ENCODE measurements at regions not wholly inside any gene's neighbourhood (a gene's known extent, or its start where the extent isn't known, plus 50 kb on each side); places are given as distances from the start of the nearest gene placed in this dataset.

DNA sequence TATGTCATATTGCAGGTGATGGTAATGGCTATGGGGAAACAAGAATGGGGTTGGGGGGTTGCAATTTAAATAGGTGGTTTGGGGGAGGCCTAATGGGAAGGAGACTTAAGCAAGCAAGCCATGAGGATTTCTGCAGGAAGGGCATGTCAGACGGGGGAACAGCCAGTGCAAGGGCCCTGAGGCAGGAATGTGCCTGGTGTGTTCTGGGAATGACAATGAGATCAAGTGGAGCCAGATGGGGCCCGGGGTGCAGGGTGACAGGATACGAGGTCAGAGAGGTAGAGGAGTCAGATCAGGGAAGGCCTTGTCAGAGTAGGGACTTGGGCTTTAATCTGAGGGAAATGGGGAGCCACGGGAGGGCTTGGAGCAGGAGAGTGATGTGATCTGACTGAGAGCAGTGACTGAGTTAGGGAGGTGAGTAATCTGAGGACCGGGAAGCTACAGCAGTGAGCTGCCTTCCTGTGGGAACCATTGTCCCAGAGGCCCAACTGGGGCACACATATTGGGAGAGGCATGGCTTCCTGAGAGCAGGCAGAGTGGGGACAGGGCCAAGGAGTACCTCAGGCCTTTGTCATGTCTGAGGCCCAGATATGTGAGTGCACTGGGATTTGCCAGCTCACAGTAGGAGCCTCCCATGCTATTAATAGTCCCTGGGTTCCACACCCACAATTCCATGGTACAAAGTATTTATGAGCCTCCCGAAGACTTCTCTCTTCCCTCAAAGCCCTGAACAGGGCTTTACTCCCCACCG is 139.8 kb downstream of the BCOR start:
- DNase-seq (ENCODE audit: low spot score): no peak

DNA sequence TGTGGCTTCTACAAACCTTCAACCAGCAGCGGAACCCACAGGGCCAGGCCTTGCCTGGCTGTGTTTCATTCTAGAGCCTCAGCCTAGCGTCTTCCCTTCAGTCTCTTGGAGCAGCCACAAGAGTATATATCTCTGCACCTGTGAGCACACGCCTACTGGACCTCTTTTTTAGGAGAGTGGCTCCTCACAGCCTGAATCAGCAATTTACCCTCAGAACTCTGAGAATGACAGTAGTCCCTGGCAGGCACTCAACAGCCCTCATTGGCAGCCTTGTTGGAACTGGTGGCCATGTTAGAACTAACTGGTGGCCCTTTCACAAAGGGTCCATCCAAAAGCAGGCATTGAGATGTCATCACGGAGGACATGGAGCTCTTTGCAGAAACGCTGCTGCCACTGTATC is 138.9 kb downstream of the BCOR start:
- DNase-seq (ENCODE audit: low spot score): no peak

- no peak for DNase-seq (ENCODE audit: low spot score)
These were observed 137.5 kb downstream of the BCOR start for GRCh38 chrX:39960219-39960618.

GRCh38 chrX:39961441-39961840 is 136.3 kb downstream of the BCOR start:
- no peak for DNase-seq (ENCODE audit: low spot score)

DNA sequence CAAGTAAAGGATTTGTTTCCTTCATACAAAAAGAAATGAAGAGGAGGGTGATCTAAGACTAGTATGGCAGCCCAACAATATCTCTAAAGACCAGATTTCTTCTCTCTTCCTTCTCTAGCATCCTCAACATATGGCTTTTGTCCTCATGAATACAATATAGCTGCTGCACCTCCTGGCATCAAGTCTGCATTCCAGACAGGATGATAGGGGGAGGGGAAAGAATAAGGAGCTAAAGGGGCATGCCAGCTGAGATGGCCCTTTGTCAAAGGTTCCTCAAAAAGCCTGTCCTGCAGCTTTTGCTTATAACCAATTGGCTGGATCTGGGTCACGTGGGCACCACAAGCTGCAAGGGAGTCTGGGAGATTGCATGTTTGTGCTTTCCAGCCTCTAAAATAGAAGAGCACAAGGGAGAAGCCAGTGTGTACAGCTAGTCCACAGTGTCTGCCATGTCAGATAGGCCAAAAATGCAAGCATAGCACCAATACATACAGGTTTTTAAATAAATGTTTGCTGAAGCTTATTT is 132.6 kb downstream of the BCOR start:
- no peak for DNase-seq (ENCODE audit: low spot score)

DNA sequence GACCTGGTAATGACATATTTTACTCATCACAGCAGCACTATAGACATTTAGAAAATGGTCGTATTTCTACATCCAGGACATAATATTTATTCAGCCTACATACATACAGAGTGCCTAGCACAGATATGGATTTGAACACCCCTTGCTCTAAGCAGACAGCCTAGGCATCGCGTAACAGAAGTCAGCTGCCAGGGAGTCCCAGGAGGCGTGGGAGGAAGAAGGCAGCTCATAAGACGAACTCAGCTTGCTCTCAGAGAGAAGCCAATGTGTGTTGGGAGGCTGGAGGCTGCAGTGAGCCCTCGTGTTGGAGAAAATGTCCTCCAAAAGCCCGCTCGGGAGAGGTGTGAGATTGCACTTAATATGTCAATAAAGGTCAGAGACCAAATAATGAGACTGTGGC is 131.6 kb downstream of the BCOR start:
- no peak for DNase-seq (ENCODE audit: low spot score)

- DNase-seq (ENCODE audit: low spot score): no peak
These were observed 130.4 kb downstream of the BCOR start for GRCh38 chrX:39967348-39967747.

DNA sequence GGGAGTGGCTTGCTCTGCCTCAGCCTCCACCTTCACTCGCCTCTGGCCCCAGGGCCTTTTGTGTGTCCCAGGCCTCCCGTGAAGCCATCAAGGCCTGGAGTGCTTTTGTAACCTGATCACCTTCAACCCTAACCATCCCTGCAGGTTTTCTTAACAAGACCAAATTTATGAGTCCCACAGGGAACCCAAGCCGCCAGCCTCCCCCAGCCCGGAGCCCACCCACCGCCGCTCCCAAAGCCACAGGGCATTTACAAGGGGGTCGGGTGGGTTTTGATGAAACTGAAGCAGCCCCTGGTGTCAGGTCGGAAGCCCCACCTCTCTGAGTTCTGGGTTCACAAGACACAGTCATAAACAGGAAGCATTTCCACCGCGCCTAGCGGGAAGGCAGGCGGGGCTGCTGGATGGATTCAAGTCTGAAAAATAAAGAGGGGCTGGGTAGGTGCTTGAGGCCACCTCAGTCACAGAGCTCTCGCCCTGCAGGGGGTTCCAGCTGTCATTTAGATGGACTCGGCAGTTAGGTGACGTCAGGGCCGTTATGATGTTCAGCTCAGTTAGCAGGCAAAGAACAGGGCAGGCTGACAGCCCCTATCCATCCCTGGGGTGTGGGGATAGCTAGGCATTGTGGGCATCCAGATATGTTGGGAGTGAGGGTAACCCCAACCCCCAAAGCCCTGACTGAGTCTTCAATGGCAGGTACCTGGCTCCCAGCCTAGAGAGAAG is 128.5 kb downstream of the BCOR start:
- no peak for DNase-seq (ENCODE audit: low spot score)

DNA sequence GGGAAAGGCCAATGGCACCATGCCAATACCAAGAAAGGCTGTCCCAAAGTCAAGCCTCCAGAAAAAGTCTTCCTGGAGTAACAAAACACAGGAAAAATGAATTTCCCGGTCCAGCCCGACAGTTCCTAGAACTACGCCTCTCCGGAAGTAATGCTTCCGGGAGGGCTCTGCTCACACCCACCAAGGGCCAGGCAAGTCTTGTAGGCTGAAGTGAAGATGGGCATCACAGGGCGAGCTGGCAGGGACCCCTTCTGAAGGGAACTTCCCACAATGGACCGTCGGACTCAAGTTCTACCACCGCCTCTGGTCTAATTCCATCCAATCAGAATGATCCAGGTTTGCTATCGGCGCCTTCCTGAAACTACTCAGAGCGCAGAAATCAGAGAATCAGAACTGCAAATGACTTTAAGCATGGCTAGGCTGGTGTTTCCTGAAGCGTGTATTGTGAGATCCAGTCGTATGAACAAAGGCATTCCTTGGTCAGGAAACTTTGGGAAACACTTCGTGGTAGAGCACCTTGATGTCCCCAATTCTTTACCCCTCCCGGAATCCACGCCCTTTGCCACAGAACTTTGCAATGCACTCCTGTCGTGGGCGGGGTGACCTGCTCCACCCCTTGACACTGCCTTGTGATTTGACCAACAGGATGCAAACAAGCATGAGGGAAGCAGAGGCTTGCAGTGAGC is 127.8 kb downstream of the BCOR start:
- DNase-seq (ENCODE audit: low spot score): no peak

- no peak for DNase-seq (ENCODE audit: low spot score)
These were observed 126.0 kb downstream of the BCOR start for GRCh38 chrX:39971760-39972159.

GRCh38 chrX:39972340-39972739 is 125.4 kb downstream of the BCOR start:
- DNase-seq (ENCODE audit: low spot score): no peak

DNA sequence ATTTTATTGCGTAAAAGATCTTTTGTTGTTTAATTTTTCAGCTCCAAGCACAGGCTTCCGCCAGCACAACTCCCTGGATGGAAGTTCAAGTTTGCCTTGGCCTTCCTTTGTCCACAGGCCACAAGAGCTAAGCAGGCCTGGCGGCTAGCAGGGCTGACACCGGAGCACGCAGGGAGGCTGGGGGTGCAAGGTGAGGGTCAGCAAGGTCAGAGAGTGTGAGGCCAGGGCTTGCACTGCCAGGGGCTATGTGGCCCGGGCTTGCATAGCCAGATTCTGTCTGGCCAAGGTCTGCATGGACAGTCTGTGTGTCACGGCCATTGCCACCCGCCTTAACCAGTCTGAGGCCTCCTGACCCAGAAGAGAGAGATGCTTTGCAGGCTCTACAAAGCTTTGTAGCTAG is 123.9 kb downstream of the BCOR start:
- DNase-seq (ENCODE audit: low spot score): no peak

- DNase-seq (ENCODE audit: low spot score): no peak
These were observed 123.5 kb downstream of the BCOR start for GRCh38 chrX:39974270-39974669.

DNA sequence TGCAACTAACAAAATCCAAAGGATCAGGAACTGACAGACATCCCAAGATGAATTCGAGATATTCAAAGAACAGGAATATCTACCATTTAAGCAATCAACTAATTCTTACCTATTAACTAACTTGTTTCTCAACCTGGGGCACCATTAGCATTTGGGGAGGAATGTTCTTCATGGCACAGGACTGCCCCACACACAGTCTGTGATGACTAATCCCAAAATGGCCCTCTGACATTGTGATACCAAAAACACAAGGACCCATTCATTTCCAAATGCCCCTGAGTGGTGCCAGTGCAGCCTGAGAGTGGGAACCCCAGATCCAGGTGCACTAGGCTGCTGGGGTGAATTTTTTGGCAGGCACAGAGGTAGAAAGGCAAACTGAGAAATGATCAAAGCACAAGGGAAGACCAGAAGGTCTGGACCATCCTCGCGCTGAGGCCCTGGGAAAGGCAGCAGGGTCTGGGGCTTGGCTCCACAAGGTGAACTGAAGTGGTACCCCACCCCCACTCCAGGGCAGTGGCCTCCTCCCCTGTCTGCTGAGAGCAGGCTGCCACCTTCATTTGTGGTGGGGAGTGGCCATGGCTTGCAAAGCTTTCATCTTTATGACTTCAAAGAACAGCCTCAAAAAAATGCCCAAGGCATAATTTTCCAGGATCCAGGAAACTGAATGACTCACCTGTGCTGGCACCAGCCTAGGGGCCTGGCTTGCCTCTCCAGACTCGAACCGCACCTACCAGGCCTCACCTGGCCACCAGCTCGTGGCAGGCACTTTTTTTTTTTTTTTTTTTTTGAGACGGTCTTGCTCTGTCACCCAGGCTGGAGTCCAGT is 122.4 kb downstream of the BCOR start:
- no peak for DNase-seq (ENCODE audit: low spot score)

- DNase-seq (ENCODE audit: low spot score): no peak
These were observed 115.8 kb downstream of the BCOR start for GRCh38 chrX:39981946-39982345.

- DNase-seq (ENCODE audit: low spot score): no peak
These were observed 114.8 kb downstream of the BCOR start for GRCh38 chrX:39982948-39983347.

- no peak for DNase-seq (ENCODE audit: low spot score)
These were observed 114.0 kb downstream of the BCOR start for GRCh38 chrX:39983715-39984114.

GRCh38 chrX:39984191-39984956 is 113.4 kb downstream of the BCOR start:
- peak; percentile 34 for DNase-seq (ENCODE audit: low spot score)

- DNase-seq (ENCODE audit: low spot score): no peak
These were observed 112.7 kb downstream of the BCOR start for GRCh38 chrX:39985071-39985470.

DNA sequence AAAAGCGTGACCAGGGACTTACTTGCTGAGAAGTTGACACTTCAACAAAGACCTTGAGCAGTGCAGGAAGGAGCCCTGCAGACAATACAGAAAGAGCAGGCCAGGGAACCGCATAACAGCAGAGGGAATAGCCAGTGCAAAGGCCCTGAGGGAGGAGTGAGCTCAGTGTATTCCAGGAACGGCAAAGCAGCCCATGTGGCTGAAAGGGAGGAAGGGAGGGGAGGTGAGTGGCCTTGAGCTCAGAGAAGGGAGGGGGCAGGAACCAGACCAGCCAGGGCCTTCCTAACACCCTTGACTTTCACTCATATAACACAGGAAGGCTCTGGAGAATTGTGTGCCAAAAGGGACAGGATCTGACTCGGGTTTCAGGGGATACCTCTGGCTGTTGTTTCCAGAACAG is 112.2 kb downstream of the BCOR start:
- DNase-seq (ENCODE audit: low spot score): no peak

DNA sequence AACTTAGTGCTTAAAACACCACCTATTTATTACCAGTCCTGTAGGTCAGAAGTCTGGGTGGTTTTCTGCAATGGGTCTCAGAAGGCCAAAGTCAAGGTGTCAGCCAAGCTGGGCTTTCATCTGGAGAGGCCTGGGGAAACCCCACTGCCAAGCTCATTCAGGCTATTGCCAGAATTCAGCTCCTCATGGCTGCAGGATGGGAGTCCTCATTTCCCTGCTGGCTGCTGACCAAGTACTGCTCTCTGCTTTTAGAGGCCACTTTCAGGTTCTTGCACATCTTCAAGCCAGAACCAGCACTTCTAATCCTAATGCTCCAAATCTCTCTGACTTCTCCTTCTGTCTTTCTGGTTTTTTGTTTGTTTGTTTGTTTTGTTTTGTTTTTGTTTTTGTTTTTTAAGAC is 109.3 kb downstream of the BCOR start:
- DNase-seq (ENCODE audit: low spot score): no peak

All from D341Med (cell line).